Neuronal stem cell (in vitro differentiated cells): ENCODE measurements at regions not wholly inside any gene's neighbourhood (a gene's known extent, or its start where the extent isn't known, plus 50 kb on each side); places are given as distances from the start of the nearest gene placed in this dataset.
"Not testable (repeated sequence)": the region's sequence is repeated elsewhere in the genome, so short reads cannot be mapped to it uniquely, and the experiment has no call there.

Experiments
- DNase-seq: peaks from one replicate; pipeline ENCODE4 v3.0.0-alpha.2; 2013; ENCODE audit warnings: low spot score
- H2AFZ ChIP-seq: one replicate; pipeline ENCODE4 v1.6.1; 2013; ENCODE audit warnings: mild to moderate bottlenecking, low read length, inconsistent platforms
- H2AK5ac ChIP-seq: 2 replicates; pipeline ENCODE4 v1.6.1; 2013; ENCODE audit warnings: low read depth, mild to moderate bottlenecking, inconsistent platforms, low read length, moderate library complexity, mixed read lengths
- H2BK120ac ChIP-seq: 2 replicates; pipeline ENCODE4 v1.6.1; 2013; ENCODE audit warnings: low read depth, mild to moderate bottlenecking, inconsistent platforms, low read length, moderate library complexity, mixed read lengths
- H2BK12ac ChIP-seq: one replicate; pipeline ENCODE4 v1.6.1; 2013; ENCODE audit warnings: low read length, inconsistent platforms
- H2BK15ac ChIP-seq: 2 replicates; pipeline ENCODE4 v1.6.1; 2013; ENCODE audit warnings: mild to moderate bottlenecking, low read length, inconsistent platforms, mixed read lengths
- H2BK5ac ChIP-seq: one replicate; pipeline ENCODE4 v1.6.1; 2013; ENCODE audit warnings: inconsistent platforms, mild to moderate bottlenecking, low read length, moderate library complexity
- H3K14ac ChIP-seq: one replicate; pipeline ENCODE4 v1.6.1; 2013; ENCODE audit warnings: low read length, inconsistent platforms
- H3K18ac ChIP-seq: 2 replicates; pipeline ENCODE4 v1.6.1; 2013; ENCODE audit warnings: low read length, inconsistent platforms
- H3K23ac ChIP-seq: 2 replicates; pipeline ENCODE4 v1.6.1; 2013; ENCODE audit warnings: low read depth, mild to moderate bottlenecking, mixed read lengths, low read length, inconsistent platforms; ENCODE audit not compliant: poor library complexity
- H3K27ac ChIP-seq: replicated peaks from 3 replicates; pipeline ENCODE4 v1.5.1; 2013; ENCODE audit warnings: low read length, inconsistent platforms
- H3K27me3 ChIP-seq, 3 experiments: 2 replicates each; pipeline ENCODE4 v1.6.1; 2013; ENCODE audit warnings: low read length in 3 of 3, mild to moderate bottlenecking in 2 of 3, inconsistent platforms in 1 of 3, low read depth in 1 of 3, mixed read lengths in 1 of 3, moderate library complexity in 1 of 3; ENCODE audit not compliant: control insufficient read depth in 3 of 3, insufficient read depth in 3 of 3
- H3K36me3 ChIP-seq, 2 donors: replicated peaks in 1 of 2; 2 replicates each; pipeline ENCODE4 v1.6.1; 2013; ENCODE audit warnings: low read length in 2 of 2; ENCODE audit not compliant: control insufficient read depth in 2 of 2, insufficient read depth in 2 of 2
- H3K4ac ChIP-seq: 2 replicates; pipeline ENCODE4 v1.6.1; 2013; ENCODE audit warnings: inconsistent platforms, mild to moderate bottlenecking, low read length, moderate library complexity
- H3K4me1 ChIP-seq, 2 donors: 1 replicate in 1 of 2; 2 replicates in 1 of 2; pipeline ENCODE4 v1.6.1; 2013; ENCODE audit warnings: low read length in 2 of 2, low read depth in 1 of 2; ENCODE audit not compliant: control insufficient read depth in 2 of 2, insufficient read depth in 1 of 2
- H3K4me2 ChIP-seq: one replicate; pipeline ENCODE4 v1.6.1; 2013; ENCODE audit warnings: mild to moderate bottlenecking, low read length, inconsistent platforms; ENCODE audit not compliant: insufficient read depth, poor library complexity, severe bottlenecking
- H3K4me3 ChIP-seq, 2 donors: 2 replicates each; pipeline ENCODE4 v1.5.1; 2013; ENCODE audit warnings: low read length in 2 of 2, mild to moderate bottlenecking in 2 of 2, inconsistent platforms in 1 of 2, moderate library complexity in 1 of 2
- H3K79me1 ChIP-seq: one replicate; pipeline ENCODE4 v1.6.1; 2013; ENCODE audit warnings: low read depth, mild to moderate bottlenecking, inconsistent platforms, low read length, moderate library complexity
- H3K9ac ChIP-seq: one replicate; pipeline ENCODE4 v1.6.1; 2013; ENCODE audit warnings: mild to moderate bottlenecking, low read depth, low read length, inconsistent platforms; ENCODE audit not compliant: poor library complexity
- H3K9me3 ChIP-seq, 2 donors: replicated peaks in 1 of 2; 2 replicates each; pipeline versions ENCODE3 to v1.6.1; 2013; ENCODE audit warnings: low read length in 2 of 2, mild to moderate bottlenecking in 2 of 2, inconsistent platforms in 1 of 2, low read depth in 1 of 2, mixed read lengths in 1 of 2, moderate library complexity in 1 of 2; ENCODE audit not compliant: control insufficient read depth in 2 of 2, insufficient read depth in 1 of 2
- H4K8ac ChIP-seq: one replicate; pipeline ENCODE4 v1.6.1; 2013; ENCODE audit warnings: low read depth, mild to moderate bottlenecking, inconsistent platforms, low read length, moderate library complexity
- H4K91ac ChIP-seq: one replicate; pipeline ENCODE4 v1.6.1; 2013; ENCODE audit warnings: low read length, low read depth, mild to moderate bottlenecking, inconsistent platforms; ENCODE audit not compliant: poor library complexity
- WGBS, 2 donors: extraction: QIAGEN DNeasy Blood & Tissue Kit; methylation state at CpG; one replicate each; pipeline ENCODE4 v1.1.7; 2013; ENCODE audit warnings: missing lambda C conversion rate in 2 of 2, mixed read lengths in 1 of 2; ENCODE audit not compliant: insufficient read length in 2 of 2, insufficient replicate concordance in 1 of 2; ENCODE audit errors: extremely low coverage in 2 of 2; 5-methylcytosine and 5-hydroxymethylcytosine counted together

DNA sequence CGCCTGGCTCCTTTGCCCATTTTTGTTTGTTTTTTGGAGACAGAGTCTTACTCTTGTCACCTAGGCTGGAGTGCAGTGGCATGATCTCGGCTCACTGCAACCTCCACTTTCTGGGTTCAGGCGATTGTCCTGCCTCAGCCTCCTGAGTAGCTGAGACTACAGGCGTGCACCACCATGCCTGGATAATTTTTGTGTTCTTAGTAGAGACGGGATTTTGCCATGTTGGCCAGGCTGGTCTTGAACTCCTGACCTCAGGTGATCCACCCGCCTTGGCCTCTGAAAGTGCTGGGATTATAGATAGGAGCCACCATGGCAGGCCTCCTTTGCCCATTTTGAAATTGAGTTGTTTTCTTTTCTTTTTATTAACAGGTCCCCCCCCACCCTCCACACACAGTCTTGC is 89.4 kb upstream of the TPTE start:
- H2AFZ ChIP-seq, H3K4me2 ChIP-seq, H3K36me3 ChIP-seq, H3K4me3 ChIP-seq, H3K27ac ChIP-seq, H3K4me1 ChIP-seq, H3K9ac ChIP-seq, H3K79me1 ChIP-seq, H2BK5ac ChIP-seq, H4K91ac ChIP-seq, H3K27me3 ChIP-seq, H2BK15ac ChIP-seq, H2BK120ac ChIP-seq, DNase-seq, H3K18ac ChIP-seq, H4K8ac ChIP-seq, H3K14ac ChIP-seq, H3K4ac ChIP-seq, H2BK12ac ChIP-seq, H2AK5ac ChIP-seq: not testable (repeated sequence)
- no CpG with 5 or more reads among the region's 6 CpGs for WGBS, 2 donors
- H3K23ac ChIP-seq = peak overlapping the region; percentile 3
- H3K9me3 ChIP-seq = peaks cover 0 to 23% of the 10 kb centered on the region in 2 donors

DNA sequence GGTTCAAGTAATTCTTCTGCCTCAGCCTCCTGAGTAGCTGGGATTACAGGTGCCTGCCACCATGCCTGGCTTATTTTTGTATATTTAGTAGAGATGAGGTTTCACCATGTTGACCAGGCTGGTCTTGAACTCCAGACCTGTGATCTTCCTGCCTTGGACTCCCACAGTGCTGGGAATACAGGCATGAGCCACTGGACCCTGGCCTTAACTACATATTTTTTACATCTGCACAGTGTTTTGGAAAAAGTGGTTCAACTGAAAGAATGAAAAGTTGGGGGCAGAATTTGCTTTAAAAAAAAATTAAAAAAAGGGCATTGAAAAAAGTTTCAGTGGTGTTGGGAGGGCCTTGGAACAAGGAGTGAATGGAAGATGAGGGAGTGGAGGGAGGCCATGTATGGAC is 88.9 kb upstream of the TPTE start:
- not testable (repeated sequence) for H2AK5ac ChIP-seq, H3K27me3 ChIP-seq, H3K4ac ChIP-seq, DNase-seq, H2BK15ac ChIP-seq, H3K18ac ChIP-seq, H3K4me3 ChIP-seq, H3K4me2 ChIP-seq, H3K9ac ChIP-seq, H3K27ac ChIP-seq, H2BK120ac ChIP-seq, H4K91ac ChIP-seq, H3K14ac ChIP-seq, H2BK12ac ChIP-seq, H3K4me1 ChIP-seq, H4K8ac ChIP-seq, H3K23ac ChIP-seq, H3K36me3 ChIP-seq, H2BK5ac ChIP-seq, H3K79me1 ChIP-seq, H2AFZ ChIP-seq
- peaks cover 0 to 20% of the 10 kb centered on the region in 2 donors for H3K9me3 ChIP-seq

DNA sequence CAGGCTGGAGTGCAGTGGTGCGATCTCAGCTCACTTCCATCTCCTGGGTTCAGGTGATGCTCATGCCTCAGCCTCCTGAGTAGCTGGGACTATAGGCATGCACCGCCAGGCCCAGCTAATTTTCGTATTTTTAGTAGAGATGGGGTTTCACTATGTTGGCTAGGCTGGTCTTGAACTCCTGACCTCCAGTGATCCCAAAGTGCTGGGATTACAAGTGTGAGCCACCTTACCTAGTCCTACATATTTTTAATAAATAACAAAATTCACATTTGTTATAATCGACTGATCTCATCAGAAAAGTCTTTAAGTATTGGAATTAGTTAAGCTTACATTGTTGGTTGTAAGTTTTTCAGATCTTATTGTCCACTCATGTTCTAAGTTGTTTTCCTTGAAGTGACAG is 83.4 kb upstream of the TPTE start:
- not testable (repeated sequence) for H3K9me3 ChIP-seq, H3K9ac ChIP-seq, H3K4ac ChIP-seq, H2AK5ac ChIP-seq, H3K14ac ChIP-seq, H2AFZ ChIP-seq, H3K23ac ChIP-seq, H2BK15ac ChIP-seq, H3K27ac ChIP-seq, H3K79me1 ChIP-seq, H3K36me3 ChIP-seq, H3K18ac ChIP-seq, H3K4me2 ChIP-seq, H2BK120ac ChIP-seq, H4K91ac ChIP-seq, H2BK12ac ChIP-seq, H2BK5ac ChIP-seq, DNase-seq, H3K27me3 ChIP-seq, H3K4me1 ChIP-seq, H4K8ac ChIP-seq
- WGBS, 2 donors = no CpG with 5 or more reads among the region's 4 CpGs
- H3K4me3 ChIP-seq = peak overlapping the region in 1 of 2 donors; percentile 7

DNA sequence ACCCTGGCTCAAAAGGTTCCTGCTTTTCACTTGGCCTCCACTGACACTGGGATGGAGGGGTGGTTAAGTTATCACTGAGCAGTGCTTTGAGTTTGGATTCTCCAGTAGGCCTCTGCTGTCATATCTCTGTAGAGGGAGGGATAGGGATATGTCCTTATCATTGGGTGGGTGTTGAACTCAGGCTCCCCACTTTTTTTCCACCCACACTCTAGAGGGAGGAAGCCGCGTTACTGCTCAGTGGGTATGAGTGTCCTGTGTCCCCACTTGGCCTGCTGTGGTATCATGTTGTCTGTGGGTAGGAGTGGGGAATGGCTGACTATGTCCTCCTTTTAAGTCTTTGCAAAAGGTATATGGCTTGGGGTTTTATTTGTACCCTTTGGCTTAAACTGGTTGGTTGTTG is 80.7 kb upstream of the TPTE start:
- H2BK12ac ChIP-seq, H3K36me3 ChIP-seq, H3K4me3 ChIP-seq, H3K9me3 ChIP-seq, H4K91ac ChIP-seq, H3K27me3 ChIP-seq, H4K8ac ChIP-seq, DNase-seq, H3K4me2 ChIP-seq, H2AK5ac ChIP-seq, H2BK15ac ChIP-seq, H2AFZ ChIP-seq, H3K23ac ChIP-seq, H2BK120ac ChIP-seq, H3K4me1 ChIP-seq, H3K14ac ChIP-seq, H3K79me1 ChIP-seq, H3K18ac ChIP-seq, H3K27ac ChIP-seq, H3K4ac ChIP-seq, H3K9ac ChIP-seq, H2BK5ac ChIP-seq: not testable (repeated sequence)
- no CpG with 5 or more reads among the region's 2 CpGs for WGBS, 2 donors
